GM18508 (cell line): ENCODE measurements at regions not wholly inside any gene's neighbourhood (a gene's known extent, or its start where the extent isn't known, plus 50 kb on each side); places are given as distances from the start of the nearest gene placed in this dataset.
"Not testable (repeated sequence)": the region's sequence is repeated elsewhere in the genome, so short reads cannot be mapped to it uniquely, and the experiment has no call there.

Experiments
- ATAC-seq: cut with Tn5 transposase; IDR thresholded peaks from one replicate; pipeline ENCODE4 v1.9.1; 2021; ENCODE audit warnings: moderate number of reproducible peaks; ENCODE audit not compliant: insufficient read depth, unreplicated experiment

GRCh38 chr1:58211869-58212268, 334.7 kb downstream of the OMA1 start:
- no peak for ATAC-seq

DNA sequence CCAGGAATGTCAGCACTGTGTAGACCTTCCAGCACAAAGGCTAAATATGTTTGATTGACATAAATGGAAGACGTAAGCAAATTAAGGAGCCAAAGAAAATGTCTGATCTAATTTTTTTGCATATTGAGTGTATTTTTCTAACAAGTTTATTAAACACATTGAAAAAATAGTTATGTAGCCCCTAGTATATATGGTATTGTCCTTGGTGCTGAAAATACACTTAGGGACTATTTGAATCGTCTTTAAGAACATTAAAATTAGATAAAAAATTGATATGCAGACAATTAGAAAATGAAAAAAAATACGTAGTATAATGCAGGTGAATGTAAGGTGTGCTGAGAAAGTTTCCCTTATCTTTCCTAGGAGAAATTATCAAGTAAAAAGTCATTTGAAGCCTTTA, 337.0 kb downstream of the OMA1 start:
- ATAC-seq = no peak

DNA sequence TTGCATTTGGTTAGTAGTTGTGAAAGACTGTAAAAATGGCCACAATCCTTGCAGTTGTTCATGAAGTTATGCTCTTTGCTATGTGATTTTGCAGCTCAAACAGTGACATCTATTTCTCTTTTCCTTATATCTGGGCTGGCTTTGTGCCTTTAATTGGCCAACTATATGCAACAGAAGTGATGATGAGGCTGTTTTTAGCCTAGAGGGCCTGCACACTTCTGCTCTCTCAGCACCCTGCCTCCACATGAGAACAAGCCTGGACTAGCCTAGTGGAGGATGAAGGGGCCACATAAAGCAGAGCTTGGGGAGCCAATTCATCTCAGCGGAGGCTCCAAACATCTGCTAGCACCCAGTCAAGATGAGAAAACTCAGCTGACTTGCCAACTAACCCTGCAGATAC, 339.8 kb downstream of the OMA1 start:
- no peak for ATAC-seq

DNA sequence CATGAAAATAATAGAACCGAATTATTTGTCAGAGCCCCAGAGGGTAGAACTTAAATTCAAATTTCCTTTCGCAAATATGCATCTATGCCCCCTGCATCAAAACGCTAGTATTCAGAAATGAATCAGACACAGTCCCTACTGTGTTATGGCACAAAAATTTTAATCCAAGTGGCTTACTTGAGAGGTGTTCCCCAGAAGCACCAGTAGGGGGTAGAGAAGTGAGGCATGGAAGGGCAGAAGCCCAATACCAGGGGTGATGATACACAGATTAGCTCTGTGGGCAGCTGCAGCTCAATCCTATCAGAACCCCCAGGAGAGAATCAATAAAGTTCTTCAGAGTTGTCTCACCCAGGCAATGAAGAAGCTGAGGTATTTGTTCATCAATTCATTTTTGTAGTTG, 342.2 kb downstream of the OMA1 start:
- ATAC-seq = no peak

GRCh38 chr1:58201492-58202106, 344.9 kb downstream of the OMA1 start:
- ATAC-seq = no peak

GRCh38 chr1:58200437-58200836, 346.1 kb downstream of the OMA1 start:
- no peak for ATAC-seq

- ATAC-seq = no peak
These were observed 348.7 kb downstream of the OMA1 start for GRCh38 chr1:58197811-58198210.

DNA sequence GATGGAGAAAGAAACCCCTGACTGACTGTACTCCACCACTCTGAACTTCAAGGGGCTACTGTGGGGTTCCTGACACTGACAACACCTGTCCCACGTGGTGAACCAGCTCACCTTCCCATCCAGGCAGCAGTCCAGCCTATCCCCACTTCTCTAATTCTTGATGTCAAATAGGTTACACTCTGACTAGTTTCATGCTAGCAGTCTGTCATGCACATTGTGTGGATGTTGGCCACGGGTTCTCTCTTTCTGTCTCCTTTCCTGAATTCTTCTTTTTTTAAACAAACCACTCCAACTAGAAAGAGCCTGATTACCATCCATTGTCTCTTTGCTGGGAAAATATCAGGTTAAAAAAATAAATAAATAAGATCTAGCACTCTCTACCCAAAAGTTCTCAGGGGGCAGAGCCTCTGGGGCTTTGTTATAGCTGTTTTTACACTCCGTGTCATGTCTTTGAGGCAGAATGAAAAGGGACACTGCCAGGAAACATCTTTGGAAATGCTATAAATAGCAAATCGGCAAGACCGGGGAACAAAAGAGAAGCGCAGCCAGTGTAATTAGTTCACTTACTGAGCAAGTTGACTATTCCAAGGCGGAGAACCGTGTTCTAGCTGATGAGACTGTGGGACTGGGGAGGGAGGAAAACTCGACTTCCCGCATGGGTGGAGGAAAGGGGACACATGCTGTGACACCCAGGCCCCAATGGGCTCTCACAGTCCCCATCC, 356.1 kb downstream of the OMA1 start:
- ATAC-seq = no peak

DNA sequence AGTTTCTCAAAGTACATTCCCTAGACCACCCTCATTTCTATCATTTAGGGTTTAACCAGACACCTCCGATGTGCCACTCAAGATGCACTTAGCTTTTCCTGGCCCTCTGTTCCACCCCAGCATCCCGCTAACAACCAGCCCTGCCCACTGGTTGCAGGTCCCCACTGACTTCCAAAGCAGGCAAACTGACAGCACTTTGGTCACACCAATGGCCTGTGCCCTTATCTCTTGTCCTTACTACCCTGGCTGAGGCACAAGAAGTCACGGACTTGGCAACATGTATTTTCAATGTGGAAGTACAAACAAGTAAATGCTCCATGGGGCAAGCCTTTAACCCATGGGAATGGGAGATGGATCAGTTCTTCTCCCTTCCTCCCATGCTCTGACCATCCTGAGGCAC, 357.1 kb downstream of the OMA1 start:
- ATAC-seq = no peak

DNA sequence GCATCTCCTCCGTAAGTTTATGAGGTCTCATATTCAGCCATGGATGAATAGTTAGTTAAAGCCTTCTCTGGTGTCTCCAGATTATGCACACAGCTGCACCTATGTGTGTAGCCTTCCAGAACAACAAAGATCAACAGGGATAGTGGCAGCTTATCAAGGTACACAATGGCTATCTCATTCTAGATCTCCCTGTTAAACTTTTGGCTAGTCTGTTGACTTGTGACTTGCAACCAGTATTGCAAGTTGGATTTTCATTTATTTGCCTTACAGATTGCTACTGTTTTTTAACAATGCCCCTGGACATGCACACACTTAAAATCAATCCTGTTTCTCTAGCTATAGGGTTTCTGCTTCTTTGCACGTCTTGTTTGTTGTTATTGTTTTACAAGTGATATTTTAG, 363.2 kb downstream of the OMA1 start:
- no peak for ATAC-seq

GRCh38 chr1:58180537-58180936, 366.0 kb downstream of the OMA1 start:
- no peak for ATAC-seq

GRCh38 chr1:58169160-58169559, 377.4 kb downstream of the OMA1 start:
- not testable (repeated sequence) for ATAC-seq

GRCh38 chr1:58167131-58167530, 379.4 kb downstream of the OMA1 start:
- not testable (repeated sequence) for ATAC-seq

DNA sequence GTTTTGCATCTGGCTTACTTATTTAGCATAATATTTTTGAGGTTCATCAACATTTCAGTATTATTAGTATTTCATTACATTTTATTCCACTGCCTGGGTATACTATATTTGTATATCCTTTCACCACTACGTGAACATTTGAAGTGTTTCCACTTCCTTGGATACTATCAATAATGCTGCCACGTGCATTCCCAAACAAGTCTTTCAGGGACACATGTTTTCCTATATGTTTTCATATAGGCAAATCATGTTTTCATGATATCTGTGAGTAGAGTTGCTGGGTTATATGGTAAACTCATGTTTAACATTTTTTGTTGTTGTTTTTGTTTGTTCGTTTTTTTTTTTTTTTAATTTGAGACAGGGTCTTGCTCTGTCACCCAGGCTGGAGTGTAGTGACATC, 380.1 kb downstream of the OMA1 start:
- ATAC-seq = no peak

- no peak for ATAC-seq
These were observed 381.5 kb downstream of the OMA1 start for GRCh38 chr1:58165073-58165472.

GRCh38 chr1:58162952-58163550, 383.5 kb downstream of the OMA1 start:
- no peak for ATAC-seq

DNA sequence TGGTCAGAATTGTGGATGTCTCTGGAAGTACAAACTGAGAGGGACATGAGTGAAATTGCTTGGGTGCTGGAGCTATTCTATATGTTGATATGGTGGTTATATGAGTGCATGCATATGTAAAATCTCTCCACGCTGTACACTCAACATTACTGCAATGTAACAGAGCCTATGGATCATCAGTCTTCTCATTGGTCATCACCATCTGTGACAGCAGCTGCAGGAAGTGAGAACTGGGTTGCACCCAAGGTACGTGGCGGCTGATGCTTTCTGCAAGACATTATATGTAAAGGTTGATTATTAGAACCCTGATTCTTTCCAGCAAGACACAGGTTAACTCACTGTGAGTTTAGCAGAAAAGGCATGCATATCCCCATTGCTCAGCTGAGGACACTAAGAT, 387.1 kb downstream of the OMA1 start:
- ATAC-seq = no peak

DNA sequence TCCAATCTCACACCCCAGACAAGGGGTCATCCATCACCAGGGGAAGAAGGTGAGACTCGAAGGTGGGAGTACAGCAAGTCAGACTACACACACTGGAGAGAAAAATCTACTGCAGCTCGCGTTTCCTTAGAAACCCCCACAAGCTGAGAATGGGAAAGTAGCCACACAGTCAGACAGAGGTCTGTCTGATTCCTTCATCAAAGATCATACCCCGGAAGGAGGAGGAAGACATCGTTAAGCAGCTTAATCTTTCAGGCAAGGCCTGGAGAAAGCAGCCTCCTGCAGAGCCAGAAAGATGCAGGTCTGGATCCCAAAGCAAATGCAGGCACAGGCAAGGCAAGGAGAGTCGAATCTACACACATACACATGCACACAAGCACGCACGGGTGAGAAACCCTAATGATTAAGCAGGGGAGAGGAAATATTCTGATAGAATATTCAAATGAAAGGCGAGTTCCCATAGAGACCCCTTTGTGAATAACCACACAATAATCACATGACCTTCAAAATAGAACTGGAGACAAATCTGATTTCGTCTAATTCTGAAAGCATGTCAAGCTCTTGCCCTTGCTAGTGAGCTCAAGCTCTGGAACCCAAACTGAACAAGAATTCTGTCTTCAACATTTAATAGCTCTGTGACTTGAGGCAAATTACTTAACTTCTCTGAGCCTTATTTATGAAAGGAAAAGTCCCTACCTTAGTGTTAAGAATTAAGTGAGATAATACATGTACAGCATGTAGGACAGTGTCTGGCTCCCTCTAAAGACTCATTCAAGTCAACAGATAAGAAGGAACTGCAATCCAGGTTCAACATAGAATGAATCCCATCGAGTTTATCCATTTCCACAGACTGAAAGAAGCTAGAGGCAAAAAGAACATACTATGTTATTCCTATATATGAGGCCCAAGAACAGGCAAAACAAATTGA, 387.8 kb downstream of the OMA1 start:
- ATAC-seq = no peak

- no peak for ATAC-seq
These were observed 388.5 kb downstream of the OMA1 start for GRCh38 chr1:58158016-58158415.

- ATAC-seq = no peak
These were observed 389.3 kb downstream of the OMA1 start for GRCh38 chr1:58157256-58157655.

DNA sequence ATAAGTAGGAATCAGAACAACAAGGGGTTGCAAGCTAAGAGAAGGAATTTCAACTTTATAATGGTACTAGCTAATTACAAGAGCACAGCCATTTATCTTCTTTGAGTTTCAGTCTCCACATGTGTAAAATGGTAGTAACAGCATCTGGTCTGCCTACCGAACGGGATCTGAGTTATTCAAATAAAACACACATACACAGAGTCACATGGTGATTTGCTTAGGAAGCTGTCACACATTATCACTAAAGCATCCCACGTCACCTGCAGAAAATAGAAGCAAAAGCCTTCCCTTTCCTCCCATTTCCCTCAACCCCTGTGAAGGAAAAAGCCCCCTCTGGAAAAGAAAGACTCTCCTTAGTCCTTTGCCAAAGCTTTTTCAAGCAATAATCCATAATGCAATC, 389.7 kb downstream of the OMA1 start:
- no peak for ATAC-seq
